SK-N-DZ (cell line): ENCODE measurements at regions not wholly inside any gene's neighbourhood (a gene's known extent, or its start where the extent isn't known, plus 50 kb on each side); places are given as distances from the start of the nearest gene placed in this dataset.

Experiments
- DNase-seq: peaks from one replicate; pipeline ENCODE4 v3.0.0-alpha.2; 2015; ENCODE audit warnings: low spot score

- DNase-seq = no peak
Measured at GRCh38 chr16:79444572-79444971, 156.0 kb downstream of the MAF start.

DNA sequence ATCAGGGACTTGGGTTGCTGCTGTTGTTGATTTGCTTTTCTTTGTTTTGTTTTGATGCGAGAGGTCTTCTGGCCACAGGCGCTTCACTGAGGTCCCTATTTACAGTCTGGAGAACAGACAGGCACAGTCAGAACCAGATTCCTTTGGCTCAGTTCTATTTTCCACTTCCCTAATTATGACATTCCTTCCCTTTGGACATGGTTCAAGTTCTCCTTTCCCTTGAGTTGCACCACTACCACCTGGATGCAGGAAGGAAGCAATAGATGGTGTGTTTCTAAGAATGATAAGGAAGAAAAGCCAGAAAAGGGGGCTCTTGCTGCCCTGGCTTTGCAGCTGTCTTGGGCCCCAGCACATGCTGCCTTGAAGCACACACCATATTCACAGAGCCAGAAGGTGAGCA, 160.6 kb downstream of the MAF start:
- no peak for DNase-seq

DNA sequence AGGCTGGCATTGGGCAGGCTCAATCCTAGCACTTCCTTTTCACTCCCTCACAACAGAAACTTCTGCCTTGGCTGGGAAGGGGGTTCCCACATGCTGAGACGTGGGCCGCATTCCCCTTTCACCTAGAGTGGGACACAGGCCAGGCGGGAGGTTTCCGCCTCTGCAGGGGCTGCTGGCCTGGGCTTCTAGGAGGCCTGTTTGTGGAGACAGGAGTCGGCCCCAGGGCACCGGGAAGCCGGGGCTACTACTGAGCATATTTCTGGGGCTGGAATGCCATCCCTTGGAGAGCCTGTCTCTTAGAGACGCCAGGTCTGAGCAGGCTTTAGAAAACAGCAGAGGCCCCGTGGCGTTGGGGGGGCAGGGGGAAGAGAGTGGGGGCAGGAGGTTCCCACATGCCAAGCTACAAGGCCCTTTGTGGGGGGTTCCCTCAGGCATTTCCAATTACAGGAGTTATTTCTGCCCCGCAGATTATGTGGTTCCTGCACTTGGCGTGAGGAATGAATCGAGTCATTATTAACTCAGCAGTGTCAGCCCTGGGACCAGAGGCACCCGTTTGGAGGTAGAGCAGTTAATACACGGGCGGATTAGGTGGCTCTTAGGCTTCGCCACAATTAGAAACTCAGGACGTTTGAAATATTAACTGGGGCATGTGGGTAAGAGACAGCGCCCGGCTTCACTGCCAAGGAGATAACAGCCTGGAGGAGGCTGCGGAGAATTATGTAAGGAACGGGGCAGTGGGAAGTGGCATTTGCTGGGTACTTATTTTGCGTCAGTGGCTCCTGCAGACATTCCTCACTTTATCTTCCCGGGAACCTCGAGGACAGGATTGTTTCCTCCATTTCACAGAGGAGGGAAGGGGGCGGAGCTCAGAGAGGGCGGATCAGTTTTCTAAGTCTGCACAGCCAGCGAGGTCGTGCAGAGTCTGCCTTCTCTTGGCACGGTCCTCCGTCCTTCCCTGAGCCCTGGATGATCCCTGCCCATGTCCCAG, 162.5 kb downstream of the MAF start:
- no peak for DNase-seq

DNA sequence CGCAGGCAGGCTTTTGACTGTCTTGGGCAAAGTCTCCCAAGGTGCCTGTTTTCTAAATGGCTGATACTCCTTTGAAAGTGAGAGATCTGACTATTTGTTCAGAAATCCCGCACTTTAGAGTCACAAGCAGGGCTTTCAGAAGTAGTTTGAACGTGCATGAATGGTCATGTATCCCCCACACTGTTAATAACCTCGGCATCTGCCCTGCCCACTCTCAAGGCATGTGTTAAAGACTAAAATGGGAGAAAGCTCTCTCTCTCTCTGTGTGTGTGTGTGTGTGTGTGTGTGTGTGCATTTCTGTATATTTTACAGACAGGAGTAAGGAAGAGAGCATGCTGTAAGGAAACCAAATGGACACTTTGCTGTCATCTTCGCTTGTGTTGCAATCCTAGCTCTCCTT, 163.7 kb downstream of the MAF start:
- DNase-seq = no peak

- DNase-seq = no peak
Measured at GRCh38 chr16:79434771-79435170, 165.8 kb downstream of the MAF start.

GRCh38 chr16:79434092-79434491, 166.4 kb downstream of the MAF start:
- no peak for DNase-seq

- DNase-seq = no peak
Measured at GRCh38 chr16:79431923-79432322, 168.6 kb downstream of the MAF start.

- no peak for DNase-seq
Measured at GRCh38 chr16:79430191-79430678, 170.3 kb downstream of the MAF start.

DNA sequence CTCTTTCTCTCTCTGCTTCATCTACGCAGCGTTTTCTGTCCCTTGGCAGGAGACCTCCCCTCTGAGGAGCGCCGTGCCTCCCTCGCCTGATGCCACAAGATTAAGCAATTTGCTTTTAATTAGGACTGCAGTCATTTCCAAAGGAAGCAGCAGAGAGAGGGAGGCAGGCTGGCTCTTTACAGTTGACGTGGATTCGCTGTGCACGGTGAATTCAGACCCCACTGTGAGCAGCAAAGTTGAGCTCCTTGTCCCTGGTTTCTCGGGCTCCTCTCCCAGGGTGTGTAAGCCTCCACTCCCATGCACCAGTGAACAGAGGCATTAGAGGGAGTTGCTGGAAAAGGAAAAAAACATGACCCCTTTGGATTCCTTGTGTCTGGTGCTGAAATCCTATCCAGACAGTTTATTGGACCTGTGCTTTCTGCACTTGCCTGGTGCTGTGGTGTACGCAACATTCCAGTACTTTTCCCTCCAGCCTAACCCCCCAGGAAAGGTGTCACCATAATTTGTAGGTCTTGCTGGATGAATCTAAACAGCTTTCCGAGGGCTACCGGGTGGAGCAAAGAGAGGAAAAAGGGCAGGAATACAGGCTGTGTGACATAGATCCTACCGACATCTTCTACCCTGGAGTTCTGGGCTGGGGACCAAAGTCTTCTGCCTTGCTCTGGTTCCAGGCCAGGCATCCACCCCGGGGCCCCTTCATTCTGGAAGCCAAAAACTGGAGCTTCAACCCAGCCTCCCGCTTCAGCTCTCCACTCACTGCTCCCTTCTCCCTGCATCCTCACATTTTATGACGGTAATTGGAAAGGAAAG, 171.0 kb downstream of the MAF start:
- DNase-seq = no peak

GRCh38 chr16:79426663-79427062, 173.9 kb downstream of the MAF start:
- no peak for DNase-seq

DNA sequence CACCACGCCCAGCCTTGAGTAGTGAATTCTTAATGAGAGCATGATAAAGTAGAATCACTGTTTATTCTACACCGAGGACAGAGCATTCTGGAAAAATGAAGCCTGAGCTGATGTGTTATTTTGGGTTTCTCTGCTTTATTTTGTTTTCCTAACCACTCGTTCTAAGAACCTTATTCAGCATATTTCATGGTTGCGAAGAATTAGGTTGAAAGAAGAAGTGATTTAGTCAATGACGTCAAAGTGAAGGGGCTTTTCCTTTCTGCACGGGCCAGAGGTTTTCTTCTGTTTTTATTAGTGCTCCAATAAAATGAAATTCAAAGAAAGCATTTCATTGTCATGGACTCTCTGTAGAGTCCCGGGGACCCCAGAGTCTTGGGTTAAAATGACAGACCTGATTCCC, 178.5 kb downstream of the MAF start:
- DNase-seq = no peak

DNA sequence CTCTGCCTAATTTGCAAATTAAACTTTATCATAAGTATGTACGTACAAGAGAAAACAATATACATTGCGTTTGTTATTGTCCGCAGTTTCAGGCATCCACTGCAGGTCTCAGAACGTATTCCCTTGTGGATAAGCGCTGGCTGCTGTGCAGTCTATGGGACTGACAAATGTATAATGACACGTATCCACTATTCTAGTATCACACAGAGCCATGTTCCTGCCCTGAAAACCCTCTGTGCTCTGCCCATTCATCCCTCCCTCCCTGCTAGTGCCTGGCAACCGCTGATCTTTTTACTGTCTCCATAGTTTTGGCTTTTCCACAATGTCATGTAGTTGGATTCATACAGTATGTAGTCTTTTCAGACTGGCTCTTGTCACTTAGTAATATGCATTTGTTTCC, 179.4 kb downstream of the MAF start:
- no peak for DNase-seq

- DNase-seq = no peak
Measured at GRCh38 chr16:79420493-79420892, 180.0 kb downstream of the MAF start.

- DNase-seq = no peak
Measured at GRCh38 chr16:79419148-79419547, 181.4 kb downstream of the MAF start.

GRCh38 chr16:79417601-79418008, 182.9 kb downstream of the MAF start:
- DNase-seq = no peak

- no peak for DNase-seq
Measured at GRCh38 chr16:79415983-79416640, 184.4 kb downstream of the MAF start.

DNA sequence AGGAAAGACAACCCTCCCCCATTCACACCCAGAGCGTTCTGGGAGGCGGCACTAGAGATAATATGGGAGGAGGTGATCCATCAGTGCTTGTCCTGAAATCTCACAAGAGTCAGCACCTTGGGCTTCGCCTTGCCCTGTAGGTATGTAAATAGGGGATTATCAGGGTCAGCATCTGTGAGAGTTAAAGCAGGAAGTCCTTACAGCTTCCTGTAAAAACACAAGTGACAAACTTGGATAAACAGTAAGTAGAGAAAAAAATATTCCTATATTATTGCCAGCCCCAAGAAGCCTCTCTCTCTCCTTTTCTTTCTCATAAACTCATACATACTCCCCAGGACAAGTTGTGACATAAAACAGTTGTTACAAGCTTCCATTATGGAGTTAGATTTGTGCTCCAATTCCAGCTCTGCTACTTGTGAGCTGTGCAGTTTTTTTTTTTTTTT, 187.7 kb downstream of the MAF start:
- DNase-seq = no peak

DNA sequence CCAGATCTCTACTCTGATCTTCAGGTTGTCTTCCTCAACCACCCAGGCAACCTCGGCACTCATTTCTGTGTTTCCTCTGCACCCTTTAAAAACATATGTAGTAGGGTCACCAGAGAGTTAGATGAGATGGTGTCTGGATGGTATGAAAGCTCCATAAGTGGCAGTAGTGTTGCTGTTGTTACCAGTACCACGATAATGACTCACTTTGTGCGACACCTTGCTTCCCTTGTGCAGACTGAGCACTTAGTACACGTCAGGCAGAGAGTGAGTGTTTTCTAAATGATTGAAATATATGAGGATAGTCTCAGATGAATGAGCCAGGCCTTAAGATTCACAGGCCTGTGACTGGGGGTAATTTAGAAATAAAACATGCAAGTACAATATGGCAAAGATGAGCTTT, 188.7 kb downstream of the MAF start:
- DNase-seq = no peak

DNA sequence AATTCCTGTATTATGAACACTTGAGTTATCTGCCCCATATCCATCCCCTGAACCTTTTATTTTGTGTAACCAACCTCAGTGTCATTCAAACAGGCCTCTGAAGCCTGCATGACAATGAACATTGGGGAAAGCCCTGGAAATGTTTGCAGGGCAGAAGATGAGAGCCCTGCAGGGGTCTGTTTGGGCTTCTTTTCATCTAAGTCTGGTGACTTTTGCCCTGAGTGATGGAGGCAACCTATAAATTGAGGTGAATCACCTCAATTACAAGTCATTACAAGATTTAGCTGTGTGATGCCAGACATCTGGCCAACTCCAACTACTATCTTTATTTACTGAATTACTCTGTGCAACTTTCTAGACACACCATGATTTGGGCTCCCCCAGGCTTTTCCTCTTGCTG, 189.2 kb downstream of the MAF start:
- DNase-seq = no peak

GRCh38 chr16:79409978-79410377, 190.6 kb downstream of the MAF start:
- DNase-seq = no peak

- DNase-seq = no peak
Measured at GRCh38 chr16:79408355-79408754, 192.2 kb downstream of the MAF start.
